Stomach (tissue), 8 donors: ENCODE measurements at regions not wholly inside any gene's neighbourhood (a gene's known extent, or its start where the extent isn't known, plus 50 kb on each side); places are given as distances from the start of the nearest gene placed in this dataset.
A peak's percentile ranks its signal among the peaks of the same experiment; 100 is the strongest.

Experiments used
- DNase-seq, 2 donors: peaks; one replicate each; pipeline versions ENCODE4 v3.0.0 to v3.0.0-alpha.2; 2013 to 2019
- H3K27ac ChIP-seq, 5 donors: fragments of 200-600 bp in 4 of 5; sonication (generic) in 4 of 5; one replicate each; pipeline ENCODE4 v1.5.1; 2013 to 2019; ENCODE audit warnings: mild to moderate bottlenecking in 1 of 5, moderate library complexity in 1 of 5
- H3K27me3 ChIP-seq, 3 donors: fragments of 200-600 bp; sonication (generic); one replicate each; pipeline ENCODE4 v1.5.1; 2017 to 2019; ENCODE audit warnings: mixed run types in 1 of 3
- H3K36me3 ChIP-seq, 4 donors: fragments of 200-600 bp; sonication (generic); 1 replicate in 3 of 4; 2 replicates in 1 of 4; pipeline ENCODE4 v1.5.1; 2016 to 2019
- H3K4me1 ChIP-seq, 4 donors: fragments of 200-600 bp; sonication (generic); one replicate each; pipeline ENCODE4 v1.5.1; 2016 to 2019
- H3K4me3 ChIP-seq, 4 donors: fragments of 200-600 bp; sonication (generic) in 3 of 4; one replicate each; pipeline ENCODE4 v1.5.1; 2016 to 2019; ENCODE audit warnings: mild to moderate bottlenecking in 1 of 4
- H3K9me3 ChIP-seq, 4 donors: fragments of 200-600 bp; sonication (generic); one replicate each; pipeline ENCODE4 v1.5.1; 2016 to 2019
- CTCF ChIP-seq, 7 experiments: fragments of 450-650 bp in 4 of 7; fragments of 200-600 bp in 3 of 7; sonication (generic) in 3 of 7; IDR thresholded peaks; one replicate each; pipeline ENCODE4 v1.5.1; 2016 to 2019; ENCODE audit warnings: antibody characterized with exemption in 7 of 7, control low read depth in 2 of 7, mild to moderate bottlenecking in 1 of 7
- EP300 ChIP-seq: sonication (generic); formaldehyde crosslinking; IDR thresholded peaks from one replicate; pipeline ENCODE4 v1.6.1; 2017; ENCODE audit warnings: antibody characterized with exemption
- POLR2A ChIP-seq, 4 donors: fragments of 450-650 bp; IDR thresholded peaks; one replicate each; pipeline ENCODE4 v1.6.1; 2016; ENCODE audit warnings: antibody characterized with exemption in 4 of 4, control low read depth in 2 of 4, mild to moderate bottlenecking in 1 of 4, moderate library complexity in 1 of 4
- POLR2AphosphoS5 ChIP-seq, 3 donors: sonication (generic); formaldehyde crosslinking; IDR thresholded peaks; one replicate each; pipeline ENCODE4 v1.6.1; 2016; ENCODE audit warnings: antibody characterized with exemption in 3 of 3
- WGBS, 5 donors: extraction: QIAGEN DNeasy Blood & Tissue Kit in 3 of 5; methylation state at CpG; one replicate each; pipeline versions ENCODE4 v1.1.5 to v1.1.7; 2013 to 2018; 5-methylcytosine and 5-hydroxymethylcytosine counted together
- intact Hi-C: fragments of 100-400 bp; cut with DNase I; formaldehyde crosslinking; loops from one replicate; pipeline ENCODE4 v1.15.1; 2023; ENCODE audit warnings: low total_unique reads
- donor health status: healthy with polysubstance abuse.
- donor health status: Bipolar disorder and iron deficiency.
- donor health status: healthy.

- Histone ChIP-seq H3K36me3 (no peaks in the 10 kb centered on the region), H3K4me3 (no peak overlapping the region)
- TF ChIP-seq POLR2A (IDR thresholded peaks at IDR 0.05) (no peak), EP300 (no peak), POLR2AphosphoS5 (IDR thresholded peaks at IDR 0.05) (no peak), CTCF (IDR thresholded peaks at IDR 0.05) (no peak)
These were observed 202.3 kb upstream of the TCF4 start for GRCh38 chr18:55790296-55790695.

GRCh38 chr18:55787536-55788073 is 199.6 kb upstream of the TCF4 start:
- intact Hi-C loops: no loop called here
- Histone ChIP-seq H3K4me1 (no peaks in the 10 kb centered on the region), H3K27ac (no peak overlapping the region), H3K9me3 (peaks cover 0 to 12% (median 0%) of the 10 kb centered on the region in 4 donors), H3K27me3 (no peaks in the 10 kb centered on the region), H3K4me3 (no peak overlapping the region), H3K36me3 (no peaks in the 10 kb centered on the region)
- 59 to 82% (median 71%) methylated on average over 3 of the region's 3 CpGs for WGBS, 5 donors
- no peak for DNase-seq
- TF ChIP-seq EP300: no peak
- TF ChIP-seq POLR2AphosphoS5 (IDR thresholded peaks at IDR 0.05): no peak
- TF ChIP-seq POLR2A (IDR thresholded peaks at IDR 0.05): no peak

More at GRCh38 chr18:55790296-55790695, 202.3 kb upstream of the TCF4 start:
- no peaks in the 10 kb centered on the region for H3K4me1 ChIP-seq
- no peaks in the 10 kb centered on the region for H3K27me3 ChIP-seq
- intact Hi-C loops: no loop called here
- peaks cover 0 to 12% (median 0%) of the 10 kb centered on the region in 4 donors for H3K9me3 ChIP-seq
- no peak overlapping the region for H3K27ac ChIP-seq
- no peak for DNase-seq

DNA sequence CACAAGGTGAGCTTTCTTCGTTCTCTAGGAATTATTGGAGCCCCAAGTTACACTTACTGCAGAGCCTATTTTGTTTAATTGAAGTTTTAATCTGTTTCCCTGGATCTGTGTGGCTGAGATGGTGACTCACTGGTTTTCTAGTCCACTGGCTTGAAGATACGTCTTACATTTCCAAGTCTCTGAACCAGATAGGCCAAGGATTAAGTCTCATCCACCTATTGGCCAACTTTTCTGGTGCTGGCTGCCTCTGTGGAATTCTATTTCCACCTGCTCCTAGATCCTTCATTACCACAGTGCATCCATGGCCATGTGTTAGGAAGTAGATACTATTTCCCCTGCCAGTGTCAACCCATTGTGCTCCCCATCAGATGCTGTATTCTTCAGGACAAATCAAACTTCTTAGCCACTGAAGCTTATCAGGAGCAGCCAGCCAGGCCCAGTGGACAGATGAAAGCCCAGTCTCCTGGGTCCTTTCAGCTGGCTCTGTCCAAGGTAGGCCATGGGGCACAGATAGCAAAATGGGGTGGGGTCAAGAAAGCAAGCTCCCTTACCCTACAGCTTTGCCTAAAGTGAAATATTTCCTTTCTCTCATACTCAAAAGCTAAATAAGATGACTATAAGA is 198.8 kb upstream of the TCF4 start:
- no peak for DNase-seq
- intact Hi-C loops: no loop called here
- Histone ChIP-seq H3K4me3 (no peak overlapping the region), H3K36me3 (no peaks in the 10 kb centered on the region), H3K27me3 (peaks cover 0 to 1% (median 0%) of the 10 kb centered on the region in 3 donors), H3K9me3 (peaks cover 0 to 12% (median 0%) of the 10 kb centered on the region in 4 donors), H3K27ac (no peak overlapping the region), H3K4me1 (no peaks in the 10 kb centered on the region)
- 54 to 74% (median 60%) methylated on average over 2 of the region's 2 CpGs for WGBS, 5 donors
- TF ChIP-seq POLR2AphosphoS5 (IDR thresholded peaks at IDR 0.05) (no peak), POLR2A (IDR thresholded peaks at IDR 0.05) (no peak), EP300 (no peak), CTCF (IDR thresholded peaks at IDR 0.05) (no peak)

GRCh38 chr18:55783921-55784320 is 195.9 kb upstream of the TCF4 start:
- no peak overlapping the region for H3K27ac ChIP-seq
- TF ChIP-seq EP300: no peak
- TF ChIP-seq POLR2AphosphoS5 (IDR thresholded peaks at IDR 0.05): no peak
- no peak for TF ChIP-seq POLR2A (IDR thresholded peaks at IDR 0.05)
- TF ChIP-seq CTCF (IDR thresholded peaks at IDR 0.05): no peak
- no peaks in the 10 kb centered on the region for H3K36me3 ChIP-seq
- intact Hi-C loops: no loop called here
- H3K9me3 ChIP-seq: no peaks in the 10 kb centered on the region
- WGBS, 5 donors: 62 to 77% (median 71%) methylated on average over 2 of the region's 2 CpGs
- DNase-seq: no peak
- H3K27me3 ChIP-seq: peaks cover 0 to 30% (median 13%) of the 10 kb centered on the region in 3 donors
- peaks cover 0 to 13% (median 10%) of the 10 kb centered on the region in 4 donors for H3K4me1 ChIP-seq
- no peak overlapping the region for H3K4me3 ChIP-seq

- intact Hi-C loops: no loop called here
- no peak overlapping the region for H3K27ac ChIP-seq
- 43 to 53% (median 45%) methylated on average over 6 of the region's 6 CpGs for WGBS, 5 donors
These were observed 193.5 kb upstream of the TCF4 start for GRCh38 chr18:55781481-55781957.

More at GRCh38 chr18:55781481-55781957, 193.5 kb upstream of the TCF4 start:
- H3K27me3 ChIP-seq: peaks cover 0 to 35% (median 13%) of the 10 kb centered on the region in 3 donors
- H3K4me1 ChIP-seq: peaks cover 0 to 13% (median 10%) of the 10 kb centered on the region in 4 donors
- no peaks in the 10 kb centered on the region for H3K36me3 ChIP-seq
- no peaks in the 10 kb centered on the region for H3K9me3 ChIP-seq
- DNase-seq: peak in 1 of 2 donors; percentile 80
- TF ChIP-seq CTCF (IDR thresholded peaks at IDR 0.05): peak in 3 of 7 experiments; percentile 21 to 39 (median 22)
- TF ChIP-seq POLR2A (IDR thresholded peaks at IDR 0.05): no peak
- H3K4me3 ChIP-seq: no peak overlapping the region
